ENCODE measurements at regions not wholly inside any gene's neighbourhood (a gene's known extent, or its start where the extent isn't known, plus 50 kb on each side); places are given as distances from the start of the nearest gene placed in this dataset.

DNA sequence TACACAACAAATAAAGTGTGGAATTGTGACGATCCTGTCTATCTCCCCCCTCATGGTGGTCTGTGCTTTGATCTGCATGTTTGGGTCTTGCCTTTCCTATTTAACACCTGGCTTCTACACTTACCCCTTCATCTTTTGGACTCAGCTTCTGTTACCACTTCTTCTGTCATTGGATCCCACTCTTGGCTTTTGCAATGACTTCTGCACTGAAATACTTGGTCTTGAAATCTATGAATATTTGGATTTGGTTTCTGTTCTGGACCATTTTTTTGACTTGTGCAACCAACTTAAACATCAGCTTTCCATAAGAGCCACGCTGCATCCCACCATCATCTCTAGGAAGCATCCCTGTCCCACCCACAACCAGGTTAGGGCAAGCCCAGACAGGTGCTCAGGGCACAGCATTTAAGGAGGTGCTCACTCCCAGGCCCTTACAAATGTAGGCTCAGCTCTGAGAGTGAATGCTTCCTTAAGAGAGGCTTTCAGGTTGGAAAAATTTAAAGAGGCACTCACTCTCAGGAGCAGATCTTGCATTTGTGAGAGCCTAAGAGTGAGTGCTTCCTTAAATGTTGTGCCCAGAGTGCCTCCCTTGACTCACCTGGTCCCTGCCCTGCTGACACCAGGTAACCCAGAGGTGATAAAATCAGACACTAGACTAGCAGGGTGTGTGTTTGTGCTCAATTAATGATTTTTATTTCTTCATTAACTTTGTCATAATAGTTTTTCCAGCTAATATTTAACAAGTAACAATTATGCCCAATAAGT is 124.5 kb upstream of the SH3BP4 start:
- DNase-seq (ENCODE audit: insufficient read length, low spot score) (no peak), FAIRE-seq (no peak)
- no peak for TF ChIP-seq CTCF (IDR thresholded peaks at IDR 0.05; ENCODE audit: insufficient read depth, missing control alignments)

DNA sequence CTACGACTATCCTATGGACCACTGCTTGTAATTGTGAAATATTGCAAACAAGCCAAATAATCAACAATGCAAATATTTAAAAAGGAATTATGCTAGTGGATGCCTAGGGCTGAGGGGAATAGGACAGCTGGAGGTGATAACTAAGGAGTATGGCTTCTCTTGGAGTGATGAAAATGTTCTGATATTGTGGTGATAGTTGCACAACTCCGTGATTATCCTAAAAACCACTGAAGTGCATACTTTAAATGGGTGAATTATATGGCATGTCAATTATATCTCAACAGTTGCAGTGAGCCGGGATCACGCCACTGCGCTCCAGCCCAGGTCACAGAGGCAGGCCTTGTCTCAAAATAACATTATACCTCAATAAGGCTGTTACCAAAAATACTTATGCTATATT is 125.1 kb upstream of the SH3BP4 start:
- FAIRE-seq = no peak
- TF ChIP-seq CTCF (IDR thresholded peaks at IDR 0.05; ENCODE audit: insufficient read depth, missing control alignments) = no peak
- no peak for DNase-seq (ENCODE audit: insufficient read length, low spot score)

DNA sequence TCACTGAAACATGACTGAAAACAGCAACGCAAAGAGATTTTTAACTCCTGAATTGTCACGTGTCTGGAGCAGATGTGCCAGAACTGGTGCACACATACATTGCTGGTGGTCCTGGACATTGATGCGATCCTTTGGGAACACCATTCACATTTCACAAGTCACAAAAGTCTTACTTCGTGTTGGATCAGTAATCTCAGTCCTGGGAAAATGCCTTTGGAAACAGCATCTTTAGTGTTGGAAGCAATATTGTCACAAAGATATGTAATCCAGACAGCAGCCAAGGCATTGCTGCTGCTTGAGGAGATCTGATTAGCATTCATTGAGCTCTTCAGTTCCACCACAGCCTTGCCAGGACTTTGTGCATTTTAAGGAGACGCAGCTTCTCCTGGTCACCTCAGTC is 126.2 kb upstream of the SH3BP4 start:
- no peak for DNase-seq (ENCODE audit: insufficient read length, low spot score)
- no peak for FAIRE-seq
- TF ChIP-seq CTCF (IDR thresholded peaks at IDR 0.05; ENCODE audit: insufficient read depth, missing control alignments) = no peak

GRCh38 chr2:234823877-234824376 is 127.9 kb upstream of the SH3BP4 start:
- DNase-seq (ENCODE audit: insufficient read length, low spot score) (no peak), FAIRE-seq (no peak)
- no peak for TF ChIP-seq CTCF (IDR thresholded peaks at IDR 0.05; ENCODE audit: insufficient read depth, missing control alignments)

GRCh38 chr2:234823196-234823876 is 128.5 kb upstream of the SH3BP4 start:
- no peak for FAIRE-seq
- TF ChIP-seq CTCF (IDR thresholded peaks at IDR 0.05; ENCODE audit: insufficient read depth, missing control alignments) = no peak
- no peak for DNase-seq (ENCODE audit: insufficient read length, low spot score)

DNA sequence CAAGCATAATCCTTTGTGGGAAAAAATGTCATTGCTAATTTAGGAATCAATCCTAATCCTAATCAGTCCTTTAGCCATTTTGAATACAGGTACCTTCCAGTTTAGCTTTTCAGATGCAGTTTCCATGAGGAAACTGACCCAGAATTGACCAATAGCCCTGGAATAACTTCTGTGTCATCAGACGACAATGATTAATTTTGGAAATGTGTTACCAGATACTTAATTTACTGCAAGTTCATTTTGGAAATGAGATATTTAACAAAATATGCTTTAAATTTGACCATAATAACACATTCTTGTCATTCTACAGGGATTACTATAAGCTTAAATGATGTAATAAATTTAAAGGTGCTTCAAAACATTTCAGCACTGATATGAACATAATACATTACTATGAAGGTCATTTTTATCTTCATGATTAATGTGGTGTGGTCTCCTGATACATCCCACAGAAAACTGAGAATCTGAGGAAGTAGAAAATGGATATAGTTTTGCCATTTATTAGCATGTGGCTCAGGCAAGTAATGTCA is 129.8 kb upstream of the SH3BP4 start:
- DNase-seq (ENCODE audit: insufficient read length, low spot score) = no peak
- no peak for FAIRE-seq
- TF ChIP-seq CTCF (IDR thresholded peaks at IDR 0.05; ENCODE audit: insufficient read depth, missing control alignments) = no peak

DNA sequence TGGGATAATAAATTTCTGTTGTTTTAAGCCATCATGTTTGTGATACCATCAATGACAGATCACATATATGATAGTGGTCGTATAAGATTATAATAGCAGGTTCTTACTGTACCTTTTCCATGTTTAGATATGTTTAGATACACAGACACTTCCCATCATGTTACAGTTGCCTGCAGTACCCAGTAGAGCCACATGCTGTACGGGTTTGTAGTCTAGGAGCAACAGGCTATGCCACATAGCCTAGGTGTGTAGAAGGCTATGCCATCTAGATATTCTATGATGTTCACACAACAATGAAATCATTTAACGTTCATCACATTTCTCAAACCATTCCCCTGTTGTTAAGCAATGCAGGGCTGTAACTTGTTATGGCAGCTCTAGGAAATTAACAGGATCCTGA is 132.9 kb upstream of the SH3BP4 start:
- TF ChIP-seq CTCF (IDR thresholded peaks at IDR 0.05; ENCODE audit: insufficient read depth, missing control alignments) = no peak
- no peak for FAIRE-seq
- no peak for DNase-seq (ENCODE audit: insufficient read length, low spot score)
